ENCODE measurements at regions not wholly inside any gene's neighbourhood (a gene's known extent, or its start where the extent isn't known, plus 50 kb on each side); places are given as distances from the start of the nearest gene placed in this dataset.

- no peak overlapping the region for H3K9ac ChIP-seq (ENCODE audit: control insufficient read depth, insufficient read depth, low read length)
- TF ChIP-seq SKIL (IDR thresholded peaks at IDR 0.05; ENCODE audit: low read depth, poor library complexity, severe bottlenecking): no peak
- no peak for TF ChIP-seq GATAD2B (conservative IDR thresholded peaks at IDR 0.05; ENCODE audit: low read depth)
- TF ChIP-seq BCLAF1 (IDR thresholded peaks at IDR 0.05): no peak
- no peak for TF ChIP-seq ZZZ3 (IDR thresholded peaks at IDR 0.05; ENCODE audit: control insufficient read depth, insufficient read length, low read depth)
- no peak for TF ChIP-seq E4F1 (IDR thresholded peaks at IDR 0.05; ENCODE audit: borderline replicate concordance, partially characterized antibody)
- no peak for TF ChIP-seq POLR2A (IDR thresholded peaks at IDR 0.05; ENCODE audit: low read depth, low read length)
- TF ChIP-seq SIX5 (IDR thresholded peaks at IDR 0.05; ENCODE audit: low read depth, low read length, severe bottlenecking): no peak
- TF ChIP-seq BMI1 (IDR thresholded peaks at IDR 0.05; ENCODE audit: borderline replicate concordance): no peak
- no peak for TF ChIP-seq ZBED1 (IDR thresholded peaks at IDR 0.05; ENCODE audit: borderline replicate concordance)
- H3K27me3 ChIP-seq (replicated peaks in 1 of 2; ENCODE audit: control insufficient read depth in 2 of 2, insufficient read depth in 2 of 2, low read length in 1 of 2): no peaks in the 10 kb centered on the region
- CTCF ChIA-PET: interaction anchor here (0.8 kb wide), 1 partner anchor 157 kb away, joined by 3 read pairs; no protein-coding TSS in a partner anchor
- H3K4me2 ChIP-seq (ENCODE audit: control insufficient read depth, insufficient read depth): no peak overlapping the region
- BruUV-seq (replicated peaks): no TSS peak
- POLR2A ChIA-PET: no interaction called here
- in situ Hi-C loops (cut with MboI): no loop called here
- H3K36me3 ChIP-seq (ENCODE audit: control insufficient read depth in 2 of 2, insufficient read depth in 2 of 2, low read length in 1 of 2): no peaks in the 10 kb centered on the region
- 20% methylated on average over 1 of the region's 1 CpG for WGBS (ENCODE audit: insufficient coverage, insufficient replicate concordance, low lambda C conversion rate, missing lambda C conversion rate)
- DNase-seq (ENCODE audit: low read depth, low spot score) (no peak), ATAC-seq (no peak), FAIRE-seq (no peak)
- no peaks in the 10 kb centered on the region for H3K4me1 ChIP-seq (ENCODE audit: control insufficient read depth, insufficient read depth, low read length)
- H2AFZ ChIP-seq (ENCODE audit: control insufficient read depth, low read depth, low read length): no peak overlapping the region
- intact Hi-C loops (cut with micrococcal nuclease; ENCODE audit: unreplicated experiment): no loop called here
- H3K4me3 ChIP-seq: no peak overlapping the region
- H3K27ac ChIP-seq (ENCODE audit: control insufficient read depth, insufficient read depth): no peak overlapping the region
- H3K79me2 ChIP-seq (ENCODE audit: control insufficient read depth, insufficient read depth, low read length): no peaks in the 10 kb centered on the region
- RAD21 ChIA-PET (ENCODE audit: unreplicated experiment): no interaction called here
- H3K9me3 ChIP-seq (replicated peaks; ENCODE audit: control insufficient read depth, insufficient read depth, low read length): no peaks in the 10 kb centered on the region
- SMC1A ChIA-PET (ENCODE audit: uncharacterized antibody, unreplicated experiment): no interaction called here
- no peaks in the 10 kb centered on the region for H4K20me1 ChIP-seq (ENCODE audit: control insufficient read depth, insufficient read depth)
These were observed 120.4 kb upstream of the COL5A2 start for GRCh38 chr2:189299974-189300373.

Data from GM12878 (cell line).